Calu3 (cell line): ENCODE measurements at regions not wholly inside any gene's neighbourhood (a gene's known extent, or its start where the extent isn't known, plus 50 kb on each side); places are given as distances from the start of the nearest gene placed in this dataset.

Experiments
- BruUV-seq: library from RNA; stranded (reverse); fragments of 400-500 nt; replicated peaks from 2 replicates; lab custom pipeline; 2021; lab: Mats Ljungman, UMichigan
- CTCF ChIA-PET: fragments of 300-600 bp; sonication (Branson Sonifier 250); formaldehyde crosslinking; loops from one replicate; lab custom pipeline; 2022; ENCODE audit warnings: antibody characterized with exemption; lab: Charles Lee
- DNase-seq: peaks from one replicate; pipeline ENCODE4 v3.0.0; 2022
- H3K27ac Mint-ChIP-seq: one replicate; pipeline ENCODE4 v1.8.0; 2022; ENCODE audit warnings: mixed read lengths; ENCODE audit not compliant: unreplicated experiment
- H3K27me3 Mint-ChIP-seq: one replicate; pipeline ENCODE4 v1.8.0; 2022; ENCODE audit warnings: mixed read lengths; ENCODE audit not compliant: unreplicated experiment
- H3K36me3 Mint-ChIP-seq: one replicate; pipeline ENCODE4 v1.8.0; 2022; ENCODE audit warnings: mild to moderate bottlenecking, moderate library complexity, mixed read lengths; ENCODE audit not compliant: insufficient read depth, unreplicated experiment
- H3K4me1 Mint-ChIP-seq: one replicate; pipeline ENCODE4 v1.8.0; 2022; ENCODE audit warnings: mild to moderate bottlenecking, low read depth, mixed read lengths; ENCODE audit not compliant: unreplicated experiment
- H3K4me3 Mint-ChIP-seq: one replicate; pipeline ENCODE4 v1.8.0; 2022; ENCODE audit warnings: mild to moderate bottlenecking, low read depth, moderate library complexity, mixed read lengths; ENCODE audit not compliant: unreplicated experiment
- H3K9me3 Mint-ChIP-seq: one replicate; pipeline ENCODE4 v1.8.0; 2022; ENCODE audit warnings: low read depth, mixed read lengths; ENCODE audit not compliant: unreplicated experiment
- CTCF ChIP-seq: fragments of 200-600 bp; IDR thresholded peaks from one replicate; pipeline ENCODE4 v1.8.0; 2022; ENCODE audit warnings: antibody characterized with exemption; ENCODE audit not compliant: unreplicated experiment
- intact Hi-C: fragments of 100-400 bp; cut with micrococcal nuclease; formaldehyde crosslinking; loops from one replicate; pipeline ENCODE4 v1.10.0; 2022; ENCODE audit not compliant: unreplicated experiment

GRCh38 chr1:112092656-112093371 lies 103.3 kb upstream of the KCND3 start:
- no peak for DNase-seq
- no peaks in the 10 kb centered on the region for H3K4me1 Mint-ChIP-seq
- intact Hi-C loops: no loop called here
- no peak overlapping the region for H3K4me3 Mint-ChIP-seq
- H3K27me3 Mint-ChIP-seq: peaks cover 81% of the 10 kb centered on the region
- CTCF ChIA-PET: no interaction called here
- no peaks in the 10 kb centered on the region for H3K36me3 Mint-ChIP-seq
- H3K9me3 Mint-ChIP-seq: no peaks in the 10 kb centered on the region
- no peak for TF ChIP-seq CTCF
- BruUV-seq: no TSS peak
- H3K27ac Mint-ChIP-seq: no peak overlapping the region

GRCh38 chr1:112093372-112093694 lies 103.9 kb upstream of the KCND3 start:
- TF ChIP-seq CTCF: no peak
- no peak for DNase-seq
- Mint-ChIP-seq H3K4me3 (no peak overlapping the region), H3K27ac (no peak overlapping the region), H3K4me1 (no peaks in the 10 kb centered on the region), H3K27me3 (peaks cover 76% of the 10 kb centered on the region), H3K9me3 (no peaks in the 10 kb centered on the region), H3K36me3 (no peaks in the 10 kb centered on the region)
- no TSS peak for BruUV-seq
- CTCF ChIA-PET: no interaction called here
- intact Hi-C loops: no loop called here

- DNase-seq: no peak
- peaks cover 15% of the 10 kb centered on the region for H3K27me3 Mint-ChIP-seq
- CTCF ChIA-PET: no interaction called here
- no peak overlapping the region for H3K27ac Mint-ChIP-seq
- intact Hi-C loops: no loop called here
- H3K9me3 Mint-ChIP-seq: no peaks in the 10 kb centered on the region
- H3K4me3 Mint-ChIP-seq: no peak overlapping the region
- no peaks in the 10 kb centered on the region for H3K36me3 Mint-ChIP-seq
- TF ChIP-seq CTCF: no peak
- no TSS peak for BruUV-seq
- no peaks in the 10 kb centered on the region for H3K4me1 Mint-ChIP-seq
Measured at GRCh38 chr1:112099979-112100378, 110.5 kb upstream of the KCND3 start.

GRCh38 chr1:112105557-112105956 lies 116.1 kb upstream of the KCND3 start:
- DNase-seq: no peak
- no peak overlapping the region for H3K27ac Mint-ChIP-seq
- H3K4me1 Mint-ChIP-seq: no peaks in the 10 kb centered on the region
- CTCF ChIA-PET: no interaction called here
- TF ChIP-seq CTCF: no peak
- intact Hi-C loops: no loop called here
- H3K4me3 Mint-ChIP-seq: no peak overlapping the region
- H3K27me3 Mint-ChIP-seq: peaks cover 35% of the 10 kb centered on the region
- no peaks in the 10 kb centered on the region for H3K36me3 Mint-ChIP-seq
- H3K9me3 Mint-ChIP-seq: peaks cover 3% of the 10 kb centered on the region
- no TSS peak for BruUV-seq
